Stomach smooth muscle (tissue), 2 donors: ENCODE measurements at regions not wholly inside any gene's neighbourhood (a gene's known extent, or its start where the extent isn't known, plus 50 kb on each side); places are given as distances from the start of the nearest gene placed in this dataset.

Experiments
- H3K27ac ChIP-seq: one replicate; pipeline ENCODE4 v1.7.0; 2013; ENCODE audit warnings: mild to moderate bottlenecking, low read length, inconsistent platforms
- H3K27me3 ChIP-seq, 2 donors: one replicate each; pipeline ENCODE4 v1.7.0; 2013; ENCODE audit warnings: low read length in 2 of 2; ENCODE audit not compliant: insufficient read depth in 2 of 2, control insufficient read depth in 1 of 2
- H3K36me3 ChIP-seq, 2 donors: one replicate each; pipeline ENCODE4 v1.7.0; 2013; ENCODE audit warnings: low read length in 2 of 2; ENCODE audit not compliant: control insufficient read depth in 2 of 2, insufficient read depth in 2 of 2
- H3K4me1 ChIP-seq: one replicate; pipeline ENCODE4 v1.7.0; 2013; ENCODE audit warnings: low read length; ENCODE audit not compliant: control insufficient read depth, insufficient read depth
- H3K4me3 ChIP-seq, 2 donors: one replicate each; pipeline ENCODE4 v1.7.0; 2013; ENCODE audit warnings: low read length in 2 of 2
- H3K9ac ChIP-seq, 2 donors: one replicate each; pipeline ENCODE4 v1.7.0; 2013; ENCODE audit warnings: low read length in 2 of 2, mild to moderate bottlenecking in 1 of 2
- H3K9me3 ChIP-seq, 2 donors: one replicate each; pipeline ENCODE4 v1.7.0; 2013; ENCODE audit warnings: low read length in 2 of 2; ENCODE audit not compliant: control insufficient read depth in 2 of 2
- donor health status: healthy.
- donor health status: Pancreatic carcinoma.

GRCh38 chr11:86749821-86750401 is 50.4 kb upstream of the PRSS23 start:
- H3K4me1 ChIP-seq, result peaks cover 13% of the 10 kb centered on the region
- peak overlapping the region in 1 of 2 donors; percentile 29 for H3K9ac ChIP-seq
- H3K4me3 ChIP-seq, result no peak overlapping the region
- no peaks in the 10 kb centered on the region for H3K9me3 ChIP-seq
- peak overlapping the region; percentile 24 for H3K27ac ChIP-seq
- H3K27me3 ChIP-seq, result no peaks in the 10 kb centered on the region
- no peaks in the 10 kb centered on the region for H3K36me3 ChIP-seq

GRCh38 chr11:86749376-86749775 is 51.0 kb upstream of the PRSS23 start:
- Histone ChIP-seq H3K9ac (no peak overlapping the region), H3K9me3 (no peaks in the 10 kb centered on the region), H3K27ac (peak overlapping the region; percentile 24), H3K36me3 (no peaks in the 10 kb centered on the region), H3K27me3 (no peaks in the 10 kb centered on the region), H3K4me3 (no peak overlapping the region), H3K4me1 (peaks cover 13% of the 10 kb centered on the region)

GRCh38 chr11:86748296-86748695 is 52.0 kb upstream of the PRSS23 start:
- H3K4me1 ChIP-seq, result peaks cover 19% of the 10 kb centered on the region
- no peak overlapping the region for H3K4me3 ChIP-seq
- no peak overlapping the region for H3K9ac ChIP-seq
- no peaks in the 10 kb centered on the region for H3K9me3 ChIP-seq
- no peak overlapping the region for H3K27ac ChIP-seq
- H3K27me3 ChIP-seq, result no peaks in the 10 kb centered on the region
- no peaks in the 10 kb centered on the region for H3K36me3 ChIP-seq

GRCh38 chr11:86747801-86748200 is 52.5 kb upstream of the PRSS23 start:
- Histone ChIP-seq H3K9ac (no peak overlapping the region), H3K9me3 (no peaks in the 10 kb centered on the region), H3K27me3 (no peaks in the 10 kb centered on the region), H3K4me1 (peaks cover 24% of the 10 kb centered on the region), H3K4me3 (no peak overlapping the region), H3K36me3 (no peaks in the 10 kb centered on the region), H3K27ac (no peak overlapping the region)

- no peak overlapping the region for H3K27ac ChIP-seq
Observed at GRCh38 chr11:86746514-86746913, 53.8 kb upstream of the PRSS23 start.

GRCh38 chr11:86745571-86745970 is 54.8 kb upstream of the PRSS23 start:
- peaks cover 33% of the 10 kb centered on the region for H3K4me1 ChIP-seq
- H3K27ac ChIP-seq, result no peak overlapping the region
- no peak overlapping the region for H3K9ac ChIP-seq

More at GRCh38 chr11:86746514-86746913, 53.8 kb upstream of the PRSS23 start:
- Histone ChIP-seq H3K9ac (no peak overlapping the region), H3K27me3 (no peaks in the 10 kb centered on the region), H3K4me3 (no peak overlapping the region), H3K4me1 (peaks cover 28% of the 10 kb centered on the region), H3K36me3 (no peaks in the 10 kb centered on the region), H3K9me3 (no peaks in the 10 kb centered on the region)

GRCh38 chr11:86743223-86744118 is 56.9 kb upstream of the PRSS23 start:
- H3K36me3 ChIP-seq, result no peaks in the 10 kb centered on the region
- H3K4me1 ChIP-seq, result peaks cover 44% of the 10 kb centered on the region
- no peaks in the 10 kb centered on the region for H3K27me3 ChIP-seq
- H3K9ac ChIP-seq, result peak overlapping the region in 1 of 2 donors; percentile 21
- H3K9me3 ChIP-seq, result no peaks in the 10 kb centered on the region
- peak overlapping the region; percentile 92 for H3K27ac ChIP-seq
- no peak overlapping the region for H3K4me3 ChIP-seq

More at GRCh38 chr11:86745571-86745970, 54.8 kb upstream of the PRSS23 start:
- Histone ChIP-seq H3K4me3 (no peak overlapping the region), H3K27me3 (no peaks in the 10 kb centered on the region), H3K9me3 (no peaks in the 10 kb centered on the region), H3K36me3 (no peaks in the 10 kb centered on the region)

GRCh38 chr11:86741839-86742805 is 58.2 kb upstream of the PRSS23 start:
- Histone ChIP-seq H3K4me1 (peaks cover 45% of the 10 kb centered on the region), H3K27ac (peak overlapping the region; percentile 92), H3K9ac (peak overlapping the region in 1 of 2 donors; percentile 40)

GRCh38 chr11:86741484-86741835 is 58.9 kb upstream of the PRSS23 start:
- Histone ChIP-seq H3K4me3 (peak overlapping the region in 1 of 2 donors; percentile 26), H3K9ac (peak overlapping the region in 1 of 2 donors; percentile 40), H3K27me3 (no peaks in the 10 kb centered on the region), H3K9me3 (no peaks in the 10 kb centered on the region), H3K27ac (peak overlapping the region; percentile 92), H3K36me3 (no peaks in the 10 kb centered on the region), H3K4me1 (peaks cover 51% of the 10 kb centered on the region)

More at GRCh38 chr11:86741839-86742805, 58.2 kb upstream of the PRSS23 start:
- Histone ChIP-seq H3K9me3 (no peaks in the 10 kb centered on the region), H3K36me3 (no peaks in the 10 kb centered on the region), H3K4me3 (no peak overlapping the region), H3K27me3 (no peaks in the 10 kb centered on the region)
